ENCODE measurements at regions not wholly inside any gene's neighbourhood (a gene's known extent, or its start where the extent isn't known, plus 50 kb on each side); places are given as distances from the start of the nearest gene placed in this dataset.
"Not testable (repeated sequence)": the region's sequence is repeated elsewhere in the genome, so short reads cannot be mapped to it uniquely, and the experiment has no call there.

- TF ChIP-seq EZH2phosphoT487 (IDR thresholded peaks at IDR 0.05; ENCODE audit: borderline replicate concordance, low read length): no peak
- no peak for TF ChIP-seq CTCF (IDR thresholded peaks at IDR 0.05; ENCODE audit: low read depth, low read length, poor library complexity, severe bottlenecking)
- H3K9me2 ChIP-seq (replicated peaks; ENCODE audit: control insufficient read depth, low read length): no peaks in the 10 kb centered on the region
- H4K20me1 ChIP-seq (ENCODE audit: control insufficient read depth, insufficient read depth, low read depth, low read length): no peaks in the 10 kb centered on the region
- no peaks in the 10 kb centered on the region for H3F3A ChIP-seq (ENCODE audit: control insufficient read depth, insufficient read depth)
- H3K4me3 ChIP-seq (ENCODE audit: low read length): no peak overlapping the region
- no peaks in the 10 kb centered on the region for H3K36me3 ChIP-seq (ENCODE audit: control insufficient read depth, low read length)
- peaks cover 9% of the 10 kb centered on the region; the same call in 1 of the 2 replicates for H3K9me3 ChIP-seq (ENCODE audit: control insufficient read depth, insufficient read depth, low read length)
- H3K4me2 ChIP-seq (ENCODE audit: low read length): no peak overlapping the region
- H3K4me1 ChIP-seq (ENCODE audit: control insufficient read depth, low read length): no peaks in the 10 kb centered on the region
- no peak overlapping the region for H3K27ac ChIP-seq (ENCODE audit: low read depth, low read length)
- H3K79me2 ChIP-seq (ENCODE audit: control insufficient read depth, low read length): no peaks in the 10 kb centered on the region
- H3K27me3 ChIP-seq (ENCODE audit: control insufficient read depth, low read length): no peaks in the 10 kb centered on the region
Measured at GRCh38 chr6:74504941-74505340, 700.9 kb downstream of the COL12A1 start.

DNA sequence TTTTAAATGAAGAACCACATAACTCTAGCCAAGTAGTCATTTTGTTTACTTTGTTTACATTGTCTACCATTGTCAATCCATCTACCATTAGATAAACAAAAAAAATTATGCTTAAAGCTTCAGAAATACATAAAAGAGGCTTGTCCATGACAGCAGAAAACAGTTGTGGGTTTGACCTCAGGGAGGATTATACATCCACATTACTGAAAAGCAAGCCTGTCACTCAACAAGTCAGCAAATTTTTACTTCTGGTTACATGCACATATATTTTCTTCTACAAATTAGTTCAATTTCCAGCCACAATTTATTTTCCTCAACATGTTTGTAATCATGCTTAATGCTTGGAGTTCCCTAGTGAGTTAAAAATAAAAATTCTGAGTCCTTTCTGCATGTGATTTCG is 713.3 kb downstream of the COL12A1 start:
- no peak overlapping the region for H3K27ac ChIP-seq (ENCODE audit: low read depth, low read length)
- no peaks in the 10 kb centered on the region for H3K9me2 ChIP-seq (replicated peaks; ENCODE audit: control insufficient read depth, low read length)
- no peaks in the 10 kb centered on the region for H3K9me3 ChIP-seq (ENCODE audit: control insufficient read depth, insufficient read depth, low read length)
- H3K36me3 ChIP-seq (ENCODE audit: control insufficient read depth, low read length): no peaks in the 10 kb centered on the region
- no peaks in the 10 kb centered on the region for H3F3A ChIP-seq (ENCODE audit: control insufficient read depth, insufficient read depth)
- H3K4me1 ChIP-seq (ENCODE audit: control insufficient read depth, low read length): no peaks in the 10 kb centered on the region
- TF ChIP-seq CTCF (IDR thresholded peaks at IDR 0.05; ENCODE audit: low read depth, low read length, poor library complexity, severe bottlenecking) (no peak), EZH2phosphoT487 (IDR thresholded peaks at IDR 0.05; ENCODE audit: borderline replicate concordance, low read length) (no peak)
- H4K20me1 ChIP-seq (ENCODE audit: control insufficient read depth, insufficient read depth, low read depth, low read length): no peaks in the 10 kb centered on the region
- no peak overlapping the region for H3K4me3 ChIP-seq (ENCODE audit: low read length)
- H3K79me2 ChIP-seq (ENCODE audit: control insufficient read depth, low read length): no peaks in the 10 kb centered on the region
- no peak overlapping the region for H3K4me2 ChIP-seq (ENCODE audit: low read length)
- no peaks in the 10 kb centered on the region for H3K27me3 ChIP-seq (ENCODE audit: control insufficient read depth, low read length)

DNA sequence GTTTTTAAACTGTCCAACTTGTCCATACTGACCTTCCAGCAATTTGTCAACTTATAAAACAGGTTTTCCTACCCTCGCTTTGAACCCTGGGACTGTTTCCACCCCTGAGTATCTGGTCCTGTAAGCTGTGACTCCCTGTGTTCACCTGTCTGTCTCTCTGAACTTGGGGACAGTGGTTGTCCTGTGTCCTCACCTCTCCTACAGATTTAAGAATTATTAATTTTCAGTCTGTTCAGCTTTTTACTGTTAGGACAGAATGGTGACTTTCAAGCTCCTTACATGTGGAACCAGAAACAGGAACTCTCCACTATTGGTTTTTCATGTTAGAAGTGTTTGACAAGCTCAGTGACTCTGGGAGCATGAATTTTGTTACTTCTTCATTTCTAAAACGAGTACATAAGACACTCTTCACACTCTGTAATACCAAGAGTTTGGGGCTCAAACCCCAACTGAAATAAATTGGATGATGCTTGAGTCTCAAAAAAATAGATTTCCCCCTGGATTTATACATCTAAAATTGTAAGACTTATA is 713.9 kb downstream of the COL12A1 start:
- Histone ChIP-seq H3F3A (ENCODE audit: control insufficient read depth, insufficient read depth) (no peaks in the 10 kb centered on the region), H3K9me3 (ENCODE audit: control insufficient read depth, insufficient read depth, low read length) (no peaks in the 10 kb centered on the region), H3K9me2 (replicated peaks; ENCODE audit: control insufficient read depth, low read length) (no peaks in the 10 kb centered on the region), H3K36me3 (ENCODE audit: control insufficient read depth, low read length) (no peaks in the 10 kb centered on the region), H3K4me3 (ENCODE audit: low read length) (no peak overlapping the region), H4K20me1 (ENCODE audit: control insufficient read depth, insufficient read depth, low read depth, low read length) (no peaks in the 10 kb centered on the region), H3K4me2 (ENCODE audit: low read length) (no peak overlapping the region), H3K27ac (ENCODE audit: low read depth, low read length) (no peak overlapping the region), H3K27me3 (ENCODE audit: control insufficient read depth, low read length) (no peaks in the 10 kb centered on the region), H3K79me2 (ENCODE audit: control insufficient read depth, low read length) (no peaks in the 10 kb centered on the region), H3K4me1 (ENCODE audit: control insufficient read depth, low read length) (no peaks in the 10 kb centered on the region)
- TF ChIP-seq EZH2phosphoT487 (IDR thresholded peaks at IDR 0.05; ENCODE audit: borderline replicate concordance, low read length) (no peak), CTCF (IDR thresholded peaks at IDR 0.05; ENCODE audit: low read depth, low read length, poor library complexity, severe bottlenecking) (no peak)

- H3K9me3 ChIP-seq (ENCODE audit: control insufficient read depth, insufficient read depth, low read length); H3K27ac ChIP-seq (ENCODE audit: low read depth, low read length); H3K36me3 ChIP-seq (ENCODE audit: control insufficient read depth, low read length); H3K4me2 ChIP-seq (ENCODE audit: low read length); H4K20me1 ChIP-seq (ENCODE audit: control insufficient read depth, insufficient read depth, low read depth, low read length); H3K9me2 ChIP-seq (replicated peaks; ENCODE audit: control insufficient read depth, low read length); H3K27me3 ChIP-seq (ENCODE audit: control insufficient read depth, low read length); H3K4me1 ChIP-seq (ENCODE audit: control insufficient read depth, low read length); H3K4me3 ChIP-seq (ENCODE audit: low read length); H3F3A ChIP-seq (ENCODE audit: control insufficient read depth, insufficient read depth); H3K79me2 ChIP-seq (ENCODE audit: control insufficient read depth, low read length): not testable (repeated sequence)
Measured at GRCh38 chr6:74488726-74489125, 717.1 kb downstream of the COL12A1 start.
